GM18861 (cell line): ENCODE measurements at regions not wholly inside any gene's neighbourhood (a gene's known extent, or its start where the extent isn't known, plus 50 kb on each side); places are given as distances from the start of the nearest gene placed in this dataset.

Experiments used
- ATAC-seq: cut with Tn5 transposase; IDR thresholded peaks from one replicate; pipeline ENCODE4 v1.9.1; 2021; ENCODE audit not compliant: unreplicated experiment

DNA sequence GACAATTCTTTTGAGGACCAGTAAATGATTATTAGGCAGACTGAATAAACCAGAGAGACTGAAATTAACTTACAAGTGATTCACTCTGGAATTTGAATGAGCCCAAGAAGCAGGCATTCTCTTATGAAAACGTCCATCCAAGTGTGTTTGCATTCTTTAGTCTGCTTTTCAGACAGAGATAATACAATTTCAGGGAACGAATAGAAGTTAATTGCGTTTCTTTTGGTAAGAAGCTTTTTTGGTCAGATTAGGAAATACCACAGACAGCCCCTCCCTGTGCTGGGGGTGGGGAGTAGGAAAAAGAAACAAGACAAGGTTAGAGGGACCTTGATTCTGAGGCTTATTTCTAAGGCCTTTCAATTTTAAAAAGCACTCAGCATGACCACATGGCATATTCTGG, 874.4 kb downstream of the SUCLG1 start:
- no peak for ATAC-seq

DNA sequence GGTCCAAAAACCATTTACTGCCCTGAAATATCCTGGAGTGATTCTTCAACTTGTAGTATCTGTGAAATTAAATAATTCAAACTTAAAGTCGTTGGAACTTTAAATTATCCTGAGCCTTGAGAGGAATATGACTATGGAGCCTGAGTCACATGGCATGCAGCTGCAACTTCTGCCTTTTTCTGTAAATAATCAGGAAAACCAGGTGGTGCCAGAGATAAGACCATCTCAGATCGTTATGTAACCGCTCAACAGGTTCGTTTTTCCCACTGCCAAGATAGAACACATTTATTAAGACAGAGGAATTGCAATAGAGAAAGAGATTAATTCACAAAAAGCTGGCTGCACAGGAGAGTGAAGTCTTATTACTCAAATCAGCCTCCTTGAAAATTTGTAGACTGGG, 876.5 kb downstream of the SUCLG1 start:
- no peak for ATAC-seq

DNA sequence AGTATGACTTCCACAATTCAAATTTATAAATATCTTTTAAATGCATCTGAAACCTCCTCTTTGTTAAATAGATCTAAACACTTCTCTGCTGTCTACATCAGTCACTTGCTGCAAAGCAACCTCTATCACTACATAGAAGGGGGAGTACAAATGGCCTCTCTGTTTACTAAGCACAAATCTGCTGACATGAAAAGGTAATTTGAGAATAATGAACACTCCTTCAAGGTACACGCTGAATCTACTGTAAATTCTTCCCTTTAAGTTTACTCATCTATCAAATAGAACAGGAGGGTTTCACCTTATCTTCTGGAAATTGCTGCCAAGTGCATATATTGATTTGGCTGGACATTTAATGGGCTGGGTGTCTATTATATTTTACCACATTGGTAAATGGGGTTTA, 879.6 kb downstream of the SUCLG1 start:
- no peak for ATAC-seq

DNA sequence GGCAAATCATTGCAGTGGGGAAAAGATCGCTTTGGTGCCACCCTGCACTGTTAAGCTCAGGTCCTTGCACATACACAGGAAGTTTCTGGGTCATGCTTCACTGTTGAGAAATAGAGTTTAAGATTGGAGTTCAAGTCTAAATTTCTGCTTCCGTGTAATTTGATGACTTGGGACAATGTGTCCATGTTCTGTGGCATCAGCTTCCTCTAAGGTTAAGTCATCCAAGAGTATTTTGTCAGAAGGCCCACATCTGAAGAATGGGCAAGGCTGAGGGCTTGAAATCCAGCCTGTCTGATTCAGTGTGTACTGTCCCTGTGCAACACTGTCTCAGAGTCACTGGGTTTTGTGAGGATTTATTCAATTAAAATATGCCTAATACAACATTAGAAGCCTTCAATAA, 880.7 kb downstream of the SUCLG1 start:
- no peak for ATAC-seq

GRCh38 chr2:83574614-83575013, 884.5 kb downstream of the SUCLG1 start:
- no peak for ATAC-seq

GRCh38 chr2:83573060-83573459, 886.0 kb downstream of the SUCLG1 start:
- no peak for ATAC-seq

DNA sequence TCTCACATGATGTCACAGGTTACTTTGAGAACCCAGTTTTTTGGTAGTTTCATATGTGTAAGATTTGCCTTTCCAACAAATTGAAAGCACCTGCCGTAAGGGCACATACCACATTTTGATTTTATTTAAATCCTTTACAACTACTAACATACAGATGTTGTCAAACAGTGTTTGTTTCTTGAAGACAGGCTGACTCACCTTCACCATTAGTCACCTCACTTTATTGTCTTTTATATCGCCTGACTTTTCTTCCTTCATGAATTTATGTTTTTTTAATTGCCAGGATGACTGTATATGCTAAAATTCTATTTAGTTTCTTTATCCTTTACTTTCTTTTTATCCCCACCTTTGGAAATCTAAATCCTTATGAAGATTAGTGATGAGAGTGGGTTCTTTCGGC, 886.7 kb downstream of the SUCLG1 start:
- no peak for ATAC-seq

- ATAC-seq = no peak
These were observed 891.5 kb downstream of the SUCLG1 start for GRCh38 chr2:83567551-83567950.

- ATAC-seq = no peak
These were observed 893.5 kb downstream of the SUCLG1 start for GRCh38 chr2:83565626-83566025.

DNA sequence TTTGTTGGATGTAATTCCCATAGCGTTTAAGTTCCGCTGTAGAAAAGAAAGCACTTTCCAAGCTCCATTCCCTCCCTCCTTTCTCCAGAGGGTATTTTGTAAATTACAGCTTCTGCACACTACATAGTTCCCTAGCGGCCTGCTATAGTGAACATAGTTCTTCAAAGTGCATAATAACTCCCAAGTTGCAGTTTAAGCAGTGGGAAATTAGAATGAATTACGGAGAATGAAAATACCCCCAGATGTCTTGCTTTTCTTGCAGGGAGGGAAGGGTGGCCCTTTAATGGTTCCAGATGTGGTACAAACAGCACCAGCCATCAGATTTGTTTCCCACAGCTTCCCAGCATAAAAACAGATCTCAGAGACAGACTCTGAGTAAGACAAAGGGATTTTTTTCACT, 893.9 kb downstream of the SUCLG1 start:
- ATAC-seq = no peak

DNA sequence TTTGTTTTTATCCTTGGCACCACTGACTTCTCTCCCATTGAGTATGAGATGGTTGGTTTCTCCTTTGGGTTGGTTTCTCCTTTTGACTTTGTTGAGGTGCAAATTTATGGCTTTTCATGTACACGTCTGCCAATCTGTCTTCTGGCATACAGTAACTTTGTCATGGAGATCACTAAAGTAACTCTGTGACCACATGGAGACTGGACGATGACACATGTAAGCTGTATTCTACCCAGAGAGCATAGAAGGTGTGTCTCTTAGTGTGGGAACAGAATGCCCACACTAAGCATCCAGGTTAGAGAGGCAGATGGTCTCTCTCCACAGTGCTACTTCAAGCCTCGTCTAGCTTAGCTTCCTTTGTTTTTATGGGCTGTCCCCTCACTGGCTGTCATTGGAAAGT, 897.5 kb downstream of the SUCLG1 start:
- ATAC-seq = no peak

DNA sequence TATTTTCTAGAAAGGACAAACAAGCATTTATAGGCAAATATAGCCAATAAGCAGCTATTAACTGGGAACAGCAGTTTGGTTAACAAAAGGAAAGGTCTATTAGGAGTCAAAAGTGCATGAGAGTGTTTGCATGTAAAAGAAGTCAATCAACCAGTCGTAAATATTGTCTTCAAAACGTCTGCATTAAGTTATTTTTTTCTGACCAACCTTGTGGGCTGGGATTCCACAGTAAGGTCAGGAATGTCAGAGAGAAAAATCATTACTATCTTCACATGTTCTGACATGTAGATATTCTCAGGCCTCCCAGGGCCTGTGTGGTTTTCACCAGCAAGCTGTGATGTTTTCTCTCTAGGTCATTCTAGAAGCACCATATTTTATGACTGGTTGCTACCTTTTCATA, 922.5 kb downstream of the SUCLG1 start:
- ATAC-seq = no peak

DNA sequence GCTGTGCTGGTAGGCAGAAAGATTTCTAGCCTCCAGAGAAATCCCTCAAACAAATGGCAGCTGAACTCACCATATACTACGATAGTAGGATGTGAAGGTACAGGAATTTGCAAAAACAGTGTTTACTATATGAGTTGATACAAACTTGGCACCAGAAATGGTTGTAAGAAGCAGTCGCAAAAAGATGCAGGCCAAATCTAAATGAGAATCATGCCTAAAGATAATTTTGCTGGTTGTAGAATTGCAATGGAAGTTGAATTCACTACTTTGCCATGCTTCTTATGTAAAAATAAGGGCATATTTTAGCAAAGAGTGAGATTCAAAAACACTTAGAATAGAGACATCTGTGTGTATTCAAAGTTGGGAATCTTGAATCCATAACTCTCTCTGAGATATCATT, 924.7 kb downstream of the SUCLG1 start:
- ATAC-seq = no peak

- ATAC-seq = no peak
These were observed 927.8 kb downstream of the SUCLG1 start for GRCh38 chr2:83531206-83531826.

DNA sequence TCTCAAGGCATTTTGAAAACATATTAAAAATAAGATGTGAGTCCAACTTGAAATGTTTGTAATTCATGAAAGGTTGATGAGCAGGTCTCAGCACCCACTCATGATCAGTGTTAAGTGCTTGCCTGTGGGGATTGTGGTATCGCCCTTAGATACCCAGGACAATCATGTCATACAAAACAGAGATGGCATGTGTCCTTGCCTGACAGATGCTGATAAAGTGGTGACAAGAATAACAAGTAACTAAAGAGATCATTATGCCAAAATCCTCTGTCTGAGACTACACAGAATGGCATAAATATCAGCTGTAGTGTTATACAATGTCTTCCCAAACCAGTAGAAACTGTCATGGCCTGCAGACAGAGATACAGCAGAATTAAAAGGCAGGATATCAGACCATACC, 930.3 kb downstream of the SUCLG1 start:
- no peak for ATAC-seq

- ATAC-seq = no peak
These were observed 936.1 kb downstream of the SUCLG1 start for GRCh38 chr2:83522891-83523493.

DNA sequence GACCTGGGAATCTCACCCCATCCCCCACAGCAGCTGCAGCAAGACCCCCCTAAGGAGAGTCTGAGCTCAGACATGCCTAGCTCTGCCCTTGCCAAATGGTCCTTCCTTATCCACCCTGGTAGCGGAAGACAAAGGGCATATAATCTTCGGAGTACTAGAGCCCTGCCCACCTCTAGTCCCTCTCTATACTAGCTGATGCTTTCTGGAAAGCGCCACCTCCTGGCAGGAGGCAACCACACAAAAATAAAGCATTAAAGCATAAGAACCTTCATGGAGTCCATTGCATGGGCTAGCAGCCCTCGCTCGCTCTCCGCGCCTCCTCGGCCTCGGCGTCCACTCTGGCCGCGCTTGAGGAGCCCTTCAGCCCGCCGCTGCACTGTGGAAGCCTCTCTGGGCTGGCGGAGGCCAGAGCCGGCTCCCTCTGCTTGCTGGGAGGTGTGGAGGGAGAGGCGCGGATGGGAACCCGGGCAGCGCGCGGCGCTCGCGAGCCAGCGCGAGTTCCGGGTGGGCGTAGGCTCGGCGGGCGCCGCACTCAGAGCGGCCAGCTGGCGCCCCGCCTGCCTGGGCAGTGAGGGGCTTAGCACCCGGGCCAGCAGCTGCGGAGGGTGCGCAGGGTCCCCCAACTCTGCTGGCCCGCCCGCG, 941.2 kb downstream of the SUCLG1 start:
- ATAC-seq = no peak

GRCh38 chr2:83516503-83516902, 942.6 kb downstream of the SUCLG1 start:
- ATAC-seq = no peak

DNA sequence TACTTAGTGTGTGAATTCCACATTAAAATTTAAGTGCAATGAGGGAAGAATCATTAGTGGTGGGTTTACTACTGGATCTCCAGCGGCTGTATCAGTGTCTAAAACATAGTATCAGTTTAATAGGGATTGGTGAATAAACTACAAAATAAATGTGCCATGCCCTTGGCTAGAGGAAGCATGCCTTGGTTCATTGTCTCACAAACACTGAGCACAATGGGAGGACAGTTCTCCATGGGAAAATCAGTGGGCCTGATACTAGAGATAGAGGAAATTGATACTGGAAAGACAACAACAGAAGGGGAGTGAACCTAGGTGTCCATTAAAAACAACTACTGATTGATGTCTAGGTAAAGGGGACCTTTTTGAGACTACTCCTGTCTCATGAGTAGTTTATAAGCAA, 971.6 kb downstream of the SUCLG1 start:
- ATAC-seq = no peak

DNA sequence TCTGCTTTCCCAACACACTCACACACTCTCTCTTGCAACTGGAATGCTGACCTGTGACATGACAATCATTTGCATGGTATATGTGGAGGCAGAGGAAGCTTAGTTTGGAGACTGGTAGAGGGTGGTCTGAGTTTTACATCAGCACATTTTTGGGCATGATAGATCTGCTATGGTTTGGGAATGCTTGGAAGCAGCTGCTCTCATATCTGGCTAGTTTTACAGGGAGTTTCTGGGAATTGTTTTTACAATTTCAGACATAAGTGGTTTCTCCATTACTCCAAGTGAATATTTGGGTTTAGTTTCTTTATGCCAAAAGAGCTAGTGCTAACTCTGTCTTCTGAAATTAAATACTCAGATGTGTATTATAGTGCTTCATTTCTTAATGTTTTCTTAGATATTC, 977.6 kb downstream of the SUCLG1 start:
- no peak for ATAC-seq

DNA sequence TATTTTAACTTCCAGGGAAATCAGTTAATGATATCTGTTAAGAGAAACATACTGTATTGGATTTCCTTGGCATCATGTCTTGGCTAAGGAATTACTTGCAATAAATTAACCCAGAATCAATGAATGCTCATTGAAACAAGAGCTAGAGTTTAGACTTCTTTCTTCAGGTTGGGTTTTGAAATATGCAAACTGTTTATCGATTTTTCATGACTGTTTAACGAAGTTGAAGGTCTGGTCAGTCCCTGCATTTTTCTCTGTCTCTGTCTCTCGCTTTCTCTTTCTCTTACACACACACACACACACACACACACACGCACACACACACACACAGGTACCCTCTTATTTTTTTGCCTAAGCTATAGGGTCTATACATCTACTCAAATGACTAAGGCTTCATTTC, 981.0 kb downstream of the SUCLG1 start:
- ATAC-seq = no peak

DNA sequence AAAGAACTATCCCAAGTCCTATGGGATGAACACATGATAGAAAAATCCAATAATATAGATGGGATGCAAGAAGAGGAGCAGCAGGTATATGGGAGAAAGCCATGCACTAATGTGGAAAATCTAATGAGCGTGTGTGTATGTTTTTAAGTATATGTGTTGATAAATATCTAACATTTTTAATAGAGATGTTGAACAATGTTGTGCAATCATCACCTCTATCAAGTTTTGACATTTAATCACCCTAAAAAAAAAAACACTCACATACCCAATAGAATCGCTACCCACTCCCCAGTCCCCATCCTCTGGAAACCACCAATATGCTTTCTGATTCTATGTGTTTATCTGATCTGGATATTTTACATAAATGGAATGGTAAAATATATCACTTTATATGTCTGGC, 983.7 kb downstream of the SUCLG1 start:
- ATAC-seq = no peak

- ATAC-seq = no peak
These were observed 987.4 kb downstream of the SUCLG1 start for GRCh38 chr2:83471655-83472054.
